HCT116 (cell line): ENCODE measurements at regions not wholly inside any gene's neighbourhood (a gene's known extent, or its start where the extent isn't known, plus 50 kb on each side); places are given as distances from the start of the nearest gene placed in this dataset.

Experiments used
- ATAC-seq: fragments of 200-7000 bp; cut with Tn5 transposase; 2 replicates; pipeline ENCODE4 v1.9.1; 2020; ENCODE audit warnings: mild to moderate bottlenecking, moderate library complexity
- BruUV-seq: library from RNA; stranded (reverse); fragments of 400-500 nt; replicated peaks from 2 replicates; lab custom pipeline; 2021; lab: Mats Ljungman, UMichigan
- CTCF ChIA-PET: fragments of 300-600 bp; sonication (Branson Sonifier 250); formaldehyde crosslinking; loops from one replicate; lab custom pipeline; 2021; ENCODE audit warnings: antibody characterized with exemption; lab: Charles Lee
- POLR2A ChIA-PET: fragments of 300-600, 350-600 bp; sonication (Branson Sonifier 250); formaldehyde crosslinking; loops from one replicate; lab custom pipeline; 2021; ENCODE audit warnings: antibody characterized with exemption; lab: Charles Lee
- RAD21 ChIA-PET, 2 experiments: fragments of 300-600 bp; sonication (Branson Sonifier 250); formaldehyde crosslinking; loops; one replicate each; lab custom pipeline; 2023; ENCODE audit warnings: low total read pairs in 2 of 2; ENCODE audit not compliant: uncharacterized antibody in 2 of 2, unreplicated experiment in 2 of 2, low non-redundant PET in 1 of 2; lab: Charles Lee
- DNase-seq: peaks from one replicate; pipeline ENCODE4 v3.0.0-alpha.2; 2010; ENCODE audit warnings: low read depth, low spot score
- H2AFZ ChIP-seq: fragments of 200-600 bp; shearing (Covaris generic), sonication (generic); 2 replicates; pipeline ENCODE4 v1.6.1; 2017; ENCODE audit warnings: low read depth, mixed run types, mixed read lengths, antibody characterized with exemption, low read length; ENCODE audit not compliant: poor library complexity, severe bottlenecking
- H3K27ac ChIP-seq: 2 replicates; pipeline ENCODE4 v1.5.1; 2012; ENCODE audit warnings: low read depth, low read length
- H3K27me3 ChIP-seq: fragments of 200-600 bp; sonication (generic); 2 replicates; pipeline ENCODE4 v1.6.1; 2016; ENCODE audit warnings: mixed run types, low read length, mixed read lengths; ENCODE audit not compliant: insufficient read depth
- H3K36me3 ChIP-seq, 2 experiments: fragments of 200-500 bp in 1 of 2; fragments of 200-600 bp in 1 of 2; sonication (Bioruptor generic) in 1 of 2; sonication (generic) in 1 of 2; 2 replicates each; pipeline versions ENCODE4 v1.5.1 to v1.6.1; 2014 to 2016; ENCODE audit warnings: low read length in 2 of 2, inconsistent platforms in 1 of 2, mixed read lengths in 1 of 2, mixed run types in 1 of 2; ENCODE audit not compliant: insufficient read depth in 2 of 2, control insufficient read depth in 1 of 2
- H3K4me1 ChIP-seq, 2 experiments: fragments of 200-600 bp in 1 of 2; sonication (generic) in 1 of 2; 2 replicates each; pipeline versions ENCODE4 v1.5.1 to v1.6.1; 2012 to 2017; ENCODE audit warnings: low read length in 2 of 2, inconsistent platforms in 1 of 2, mild to moderate bottlenecking in 1 of 2, mixed read lengths in 1 of 2, mixed run types in 1 of 2, moderate library complexity in 1 of 2; ENCODE audit not compliant: insufficient read depth in 2 of 2, control insufficient read depth in 1 of 2
- H3K4me2 ChIP-seq: fragments of 200-600 bp; sonication (generic); 2 replicates; pipeline ENCODE4 v1.6.1; 2017; ENCODE audit warnings: mixed run types, low read length, mixed read lengths
- H3K4me3 ChIP-seq, 2 experiments: fragments of 200-600 bp in 1 of 2; sonication (generic) in 1 of 2; replicated peaks in 1 of 2; 2 replicates each; pipeline ENCODE4 v1.5.1; 2011 to 2016; ENCODE audit warnings: low read length in 2 of 2, control low read depth in 1 of 2, low read depth in 1 of 2, mild to moderate bottlenecking in 1 of 2, mixed read lengths in 1 of 2, mixed run types in 1 of 2
- H3K79me2 ChIP-seq: fragments of 200-600 bp; sonication (generic); 2 replicates; pipeline ENCODE4 v1.6.1; 2017; ENCODE audit warnings: mild to moderate bottlenecking, mixed run types, low read length, moderate library complexity, mixed read lengths; ENCODE audit not compliant: insufficient read depth
- H3K9ac ChIP-seq: fragments of 200-600 bp; sonication (generic); 2 replicates; pipeline ENCODE4 v1.6.1; 2016; ENCODE audit warnings: low read length, mixed read lengths
- H3K9me2 ChIP-seq: fragments of 200-600 bp; sonication (generic), shearing (Covaris generic); 2 replicates; pipeline ENCODE4 v1.6.1; 2017; ENCODE audit warnings: mixed run types, mild to moderate bottlenecking, moderate library complexity; ENCODE audit not compliant: insufficient read depth
- H3K9me3 ChIP-seq, 2 experiments: fragments of 200-500 bp in 1 of 2; fragments of 200-600 bp in 1 of 2; sonication (Bioruptor generic) in 1 of 2; sonication (generic) in 1 of 2; 2 replicates each; pipeline ENCODE4 v1.6.1; 2014 to 2017; ENCODE audit warnings: low read length in 2 of 2, mixed read lengths in 2 of 2, inconsistent platforms in 1 of 2, low read depth in 1 of 2, mild to moderate bottlenecking in 1 of 2, mixed run types in 1 of 2, moderate library complexity in 1 of 2; ENCODE audit not compliant: control insufficient read depth in 1 of 2, insufficient read depth in 1 of 2
- H4K20me1 ChIP-seq: fragments of 200-600 bp; sonication (generic), shearing (Covaris generic); 2 replicates; pipeline ENCODE4 v1.6.1; 2017; ENCODE audit warnings: mixed run types, mild to moderate bottlenecking, moderate library complexity; ENCODE audit not compliant: insufficient read depth
- CBX3 ChIP-seq: IDR thresholded peaks from 2 replicates; pipeline ENCODE4 v1.6.1; 2012; ENCODE audit warnings: low read depth
- CEBPB ChIP-seq: IDR thresholded peaks from 2 replicates; pipeline ENCODE4 v1.6.1; 2012; ENCODE audit warnings: low read depth
- CTCF ChIP-seq, 3 experiments: fragments of 200-600 bp in 1 of 3; sonication (generic) in 1 of 3; IDR thresholded peaks in 2 of 3; conservative IDR thresholded peaks in 1 of 3; 2 replicates each; pipeline ENCODE4 v1.5.1; 2012 to 2017; ENCODE audit warnings: low read depth in 2 of 3, low read length in 2 of 3, antibody characterized with exemption in 1 of 3, borderline replicate concordance in 1 of 3, control low read depth in 1 of 3, mild to moderate bottlenecking in 1 of 3, mixed read lengths in 1 of 3, mixed run types in 1 of 3, moderate library complexity in 1 of 3; ENCODE audit not compliant: insufficient read depth in 1 of 3
- EGR1 ChIP-seq: IDR thresholded peaks from 2 replicates; pipeline ENCODE4 v1.6.1; 2012; ENCODE audit warnings: low read depth
- EZH2phosphoT487 ChIP-seq: fragments of 200-600 bp; IDR thresholded peaks from 2 replicates; pipeline ENCODE4 v1.6.1; 2018; ENCODE audit warnings: antibody characterized with exemption, borderline replicate concordance
- JUND ChIP-seq: IDR thresholded peaks from 2 replicates; pipeline ENCODE4 v1.6.1; 2012
- MAX ChIP-seq: IDR thresholded peaks from 2 replicates; pipeline ENCODE4 v1.6.1; 2012
- POLR2A ChIP-seq: IDR thresholded peaks from 2 replicates; pipeline ENCODE4 v1.7.0; 2011; ENCODE audit warnings: borderline replicate concordance; ENCODE audit not compliant: insufficient read depth, insufficient read length; ENCODE audit errors: extremely low read depth
- POLR2AphosphoS5 ChIP-seq: IDR thresholded peaks from 2 replicates; pipeline ENCODE4 v1.6.1; 2011; ENCODE audit warnings: mild to moderate bottlenecking, low read depth, low read length, moderate library complexity
- RAD21 ChIP-seq: IDR thresholded peaks from 2 replicates; pipeline ENCODE4 v1.6.1; 2012; ENCODE audit warnings: low read depth, mild to moderate bottlenecking
- SIN3A ChIP-seq: IDR thresholded peaks from 2 replicates; pipeline ENCODE4 v1.6.1; 2012; ENCODE audit warnings: low read depth
- SP1 ChIP-seq: IDR thresholded peaks from 2 replicates; pipeline ENCODE4 v1.6.1; 2012; ENCODE audit warnings: low read depth
- TCF7L2 ChIP-seq: IDR thresholded peaks from 2 replicates; pipeline ENCODE4 v1.7.0; 2011; ENCODE audit warnings: borderline replicate concordance, inconsistent platforms; ENCODE audit not compliant: insufficient read depth, insufficient read length; ENCODE audit errors: extremely low read depth
- YY1 ChIP-seq: IDR thresholded peaks from 2 replicates; pipeline ENCODE4 v1.6.1; 2011; ENCODE audit warnings: low read length, low read depth, moderate library complexity, mild to moderate bottlenecking; ENCODE audit not compliant: insufficient replicate concordance; ENCODE audit errors: extremely low read depth
- ZFX ChIP-seq: fragments of 450-650 bp; IDR thresholded peaks from 2 replicates; pipeline ENCODE4 v1.6.1; 2017
- ZNF274 ChIP-seq: fragments of 200-500 bp; sonication (Bioruptor generic); IDR thresholded peaks from 2 replicates; pipeline ENCODE4 v1.6.1; 2014; ENCODE audit warnings: mild to moderate bottlenecking, low read depth, low read length, inconsistent platforms
- intact Hi-C: fragments of 100-400 bp; cut with micrococcal nuclease; formaldehyde crosslinking; loops from 2 replicates; pipeline ENCODE4 v1.10.0; 2022

- Histone ChIP-seq H3K27me3 (no peaks in the 10 kb centered on the region), H3K27ac (no peak overlapping the region), H3K79me2 (no peaks in the 10 kb centered on the region), H2AFZ (no peak overlapping the region), H3K9me2 (no peaks in the 10 kb centered on the region), H3K9ac (no peak overlapping the region), H4K20me1 (no peaks in the 10 kb centered on the region), H3K9me3 (no peaks in the 10 kb centered on the region), H3K4me1 (no peaks in the 10 kb centered on the region), H3K36me3 (no peaks in the 10 kb centered on the region), H3K4me3 (no peak overlapping the region), H3K4me2 (no peak overlapping the region)
- ChIA-PET POLR2A (no interaction called here), RAD21 (no interaction called here), CTCF (no interaction called here)
- no peak for TF ChIP-seq RAD21
- TF ChIP-seq CTCF (IDR thresholded peaks at IDR 0.05 in 2 of 3, conservative IDR thresholded peaks at IDR 0.05 in 1 of 3; ENCODE audit: borderline replicate concordance in 1 of 3, insufficient read depth in 1 of 3, low read depth in 2 of 3, low read length in 2 of 3), result no peak
- no peak for TF ChIP-seq JUND
- TF ChIP-seq ZFX, result no peak
- TF ChIP-seq YY1, result no peak
- BruUV-seq, result no TSS peak
- DNase-seq (no peak), ATAC-seq (no peak)
- intact Hi-C loops, result no loop called here
These were observed 221.3 kb upstream of the GAP43 start for GRCh38 chr3:115401851-115402501.

GRCh38 chr3:115402651-115403050 lies 220.7 kb upstream of the GAP43 start:
- no peaks in the 10 kb centered on the region for H3K9me2 ChIP-seq
- ATAC-seq, result no peak
- H3K79me2 ChIP-seq, result no peaks in the 10 kb centered on the region
- ChIA-PET POLR2A (no interaction called here), CTCF (no interaction called here), RAD21 (no interaction called here)
- no peak overlapping the region for H3K27ac ChIP-seq
- no peaks in the 10 kb centered on the region for H3K9me3 ChIP-seq
- TF ChIP-seq SP1, result no peak
- no peak for TF ChIP-seq MAX
- no peak for TF ChIP-seq POLR2A
- no peak for TF ChIP-seq ZNF274
- TF ChIP-seq TCF7L2, result no peak
- TF ChIP-seq YY1, result no peak
- no peak for TF ChIP-seq EZH2phosphoT487
- no peak for TF ChIP-seq JUND
- TF ChIP-seq RAD21, result no peak
- no peak for TF ChIP-seq POLR2AphosphoS5
- TF ChIP-seq CBX3, result no peak
- no peak for TF ChIP-seq CEBPB
- no peak for TF ChIP-seq CTCF (IDR thresholded peaks at IDR 0.05 in 2 of 3, conservative IDR thresholded peaks at IDR 0.05 in 1 of 3; ENCODE audit: borderline replicate concordance in 1 of 3, insufficient read depth in 1 of 3, low read depth in 2 of 3, low read length in 2 of 3)
- TF ChIP-seq ZFX, result no peak
- TF ChIP-seq SIN3A, result no peak
- no peak for TF ChIP-seq EGR1
- BruUV-seq, result no TSS peak
- H3K9ac ChIP-seq, result no peak overlapping the region
- no peaks in the 10 kb centered on the region for H3K4me1 ChIP-seq
- no peak overlapping the region for H3K4me2 ChIP-seq
- intact Hi-C loops, result no loop called here
- H2AFZ ChIP-seq, result no peak overlapping the region
- no peaks in the 10 kb centered on the region for H3K36me3 ChIP-seq
- no peak for DNase-seq
- no peaks in the 10 kb centered on the region for H3K27me3 ChIP-seq
- no peaks in the 10 kb centered on the region for H4K20me1 ChIP-seq
- no peak overlapping the region for H3K4me3 ChIP-seq
